GM12891 (cell line): ENCODE measurements at regions not wholly inside any gene's neighbourhood (a gene's known extent, or its start where the extent isn't known, plus 50 kb on each side); places are given as distances from the start of the nearest gene placed in this dataset.

Source experiments
- POLR2A ChIP-seq: IDR thresholded peaks from 2 replicates; pipeline ENCODE4 v1.6.1; 2011; ENCODE audit warnings: low read depth, low read length, control low read depth
- POLR2AphosphoS5 ChIP-seq: IDR thresholded peaks from 2 replicates; pipeline ENCODE4 v1.6.1; 2011; ENCODE audit warnings: low read depth, low read length, control low read depth
- POU2F2 ChIP-seq: IDR thresholded peaks from 2 replicates; pipeline ENCODE4 v1.6.1; 2011; ENCODE audit warnings: low read depth, mild to moderate bottlenecking, control low read depth, low read length, moderate library complexity
- SPI1 ChIP-seq: IDR thresholded peaks from 2 replicates; pipeline ENCODE4 v1.6.1; 2011; ENCODE audit warnings: low read depth, low read length, control low read depth
- TAF1 ChIP-seq: IDR thresholded peaks from 2 replicates; pipeline ENCODE4 v1.6.1; 2011; ENCODE audit warnings: low read depth, low read length, control low read depth

DNA sequence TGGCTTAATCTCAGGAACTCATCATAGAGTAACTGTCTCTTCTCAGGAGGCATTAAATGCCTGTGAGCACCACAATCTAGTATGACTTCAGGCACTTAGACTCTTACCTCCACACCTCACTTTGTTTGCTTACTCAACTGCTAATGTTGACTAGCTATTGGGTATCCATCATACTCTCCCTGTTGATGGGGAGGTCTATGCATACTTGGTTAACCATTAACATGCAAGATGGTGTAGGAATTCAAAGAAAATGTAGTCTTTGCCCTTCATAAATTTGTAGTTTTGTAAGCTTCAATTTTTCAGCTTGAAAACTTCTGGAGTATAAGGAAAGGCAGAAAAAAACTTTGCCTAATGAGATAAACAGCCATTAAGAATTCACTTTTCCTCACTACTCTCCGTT lies 501.0 kb upstream of the MARCKS start:
- TF ChIP-seq TAF1 (no peak), SPI1 (no peak), POLR2A (no peak), POLR2AphosphoS5 (no peak), POU2F2 (no peak)
